Neural progenitor cell (in vitro differentiated cells): ENCODE measurements at regions not wholly inside any gene's neighbourhood (a gene's known extent, or its start where the extent isn't known, plus 50 kb on each side); places are given as distances from the start of the nearest gene placed in this dataset.

ENCODE experiments used
- EZH2 ChIP-seq: fragments of 200-600 bp; sonication (generic); IDR thresholded peaks from 2 replicates; pipeline ENCODE4 v1.6.1; 2017; ENCODE audit warnings: antibody characterized with exemption, mild to moderate bottlenecking, moderate library complexity
- EZH2phosphoT487 ChIP-seq: fragments of 200-600 bp; sonication (generic); IDR thresholded peaks from 2 replicates; pipeline ENCODE4 v1.6.1; 2017; ENCODE audit warnings: antibody characterized with exemption
- TF ChIP-seq, protein P1 (sequence below): fragments of 200-600 bp; sonication (generic); IDR thresholded peaks from 2 replicates; pipeline ENCODE4 v1.5.1; 2017; ENCODE audit warnings: antibody characterized with exemption, mild to moderate bottlenecking

GRCh38 chr4:67218883-67219282 lies 326.4 kb downstream of the CENPC start:
- TF ChIP-seq, protein P1, sequence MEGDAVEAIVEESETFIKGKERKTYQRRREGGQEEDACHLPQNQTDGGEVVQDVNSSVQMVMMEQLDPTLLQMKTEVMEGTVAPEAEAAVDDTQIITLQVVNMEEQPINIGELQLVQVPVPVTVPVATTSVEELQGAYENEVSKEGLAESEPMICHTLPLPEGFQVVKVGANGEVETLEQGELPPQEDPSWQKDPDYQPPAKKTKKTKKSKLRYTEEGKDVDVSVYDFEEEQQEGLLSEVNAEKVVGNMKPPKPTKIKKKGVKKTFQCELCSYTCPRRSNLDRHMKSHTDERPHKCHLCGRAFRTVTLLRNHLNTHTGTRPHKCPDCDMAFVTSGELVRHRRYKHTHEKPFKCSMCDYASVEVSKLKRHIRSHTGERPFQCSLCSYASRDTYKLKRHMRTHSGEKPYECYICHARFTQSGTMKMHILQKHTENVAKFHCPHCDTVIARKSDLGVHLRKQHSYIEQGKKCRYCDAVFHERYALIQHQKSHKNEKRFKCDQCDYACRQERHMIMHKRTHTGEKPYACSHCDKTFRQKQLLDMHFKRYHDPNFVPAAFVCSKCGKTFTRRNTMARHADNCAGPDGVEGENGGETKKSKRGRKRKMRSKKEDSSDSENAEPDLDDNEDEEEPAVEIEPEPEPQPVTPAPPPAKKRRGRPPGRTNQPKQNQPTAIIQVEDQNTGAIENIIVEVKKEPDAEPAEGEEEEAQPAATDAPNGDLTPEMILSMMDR = no peak
- no peak for TF ChIP-seq EZH2
- no peak for TF ChIP-seq EZH2phosphoT487
